Neuronal stem cell (in vitro differentiated cells): ENCODE measurements at regions not wholly inside any gene's neighbourhood (a gene's known extent, or its start where the extent isn't known, plus 50 kb on each side); places are given as distances from the start of the nearest gene placed in this dataset.

Experiments
- DNase-seq: peaks from one replicate; pipeline ENCODE4 v3.0.0-alpha.2; 2013; ENCODE audit warnings: low spot score
- H2AFZ ChIP-seq: one replicate; pipeline ENCODE4 v1.6.1; 2013; ENCODE audit warnings: mild to moderate bottlenecking, low read length, inconsistent platforms
- H2AK5ac ChIP-seq: 2 replicates; pipeline ENCODE4 v1.6.1; 2013; ENCODE audit warnings: low read depth, mild to moderate bottlenecking, inconsistent platforms, low read length, moderate library complexity, mixed read lengths
- H2BK120ac ChIP-seq: 2 replicates; pipeline ENCODE4 v1.6.1; 2013; ENCODE audit warnings: low read depth, mild to moderate bottlenecking, inconsistent platforms, low read length, moderate library complexity, mixed read lengths
- H2BK12ac ChIP-seq: one replicate; pipeline ENCODE4 v1.6.1; 2013; ENCODE audit warnings: low read length, inconsistent platforms
- H2BK15ac ChIP-seq: 2 replicates; pipeline ENCODE4 v1.6.1; 2013; ENCODE audit warnings: mild to moderate bottlenecking, low read length, inconsistent platforms, mixed read lengths
- H2BK5ac ChIP-seq: one replicate; pipeline ENCODE4 v1.6.1; 2013; ENCODE audit warnings: inconsistent platforms, mild to moderate bottlenecking, low read length, moderate library complexity
- H3K14ac ChIP-seq: one replicate; pipeline ENCODE4 v1.6.1; 2013; ENCODE audit warnings: low read length, inconsistent platforms
- H3K18ac ChIP-seq: 2 replicates; pipeline ENCODE4 v1.6.1; 2013; ENCODE audit warnings: low read length, inconsistent platforms
- H3K23ac ChIP-seq: 2 replicates; pipeline ENCODE4 v1.6.1; 2013; ENCODE audit warnings: low read depth, mild to moderate bottlenecking, mixed read lengths, low read length, inconsistent platforms; ENCODE audit not compliant: poor library complexity
- H3K27ac ChIP-seq: replicated peaks from 3 replicates; pipeline ENCODE4 v1.5.1; 2013; ENCODE audit warnings: low read length, inconsistent platforms
- H3K27me3 ChIP-seq, 3 experiments: 2 replicates each; pipeline ENCODE4 v1.6.1; 2013; ENCODE audit warnings: low read length in 3 of 3, mild to moderate bottlenecking in 2 of 3, inconsistent platforms in 1 of 3, low read depth in 1 of 3, mixed read lengths in 1 of 3, moderate library complexity in 1 of 3; ENCODE audit not compliant: control insufficient read depth in 3 of 3, insufficient read depth in 3 of 3
- H3K36me3 ChIP-seq, 2 donors: replicated peaks in 1 of 2; 2 replicates each; pipeline ENCODE4 v1.6.1; 2013; ENCODE audit warnings: low read length in 2 of 2; ENCODE audit not compliant: control insufficient read depth in 2 of 2, insufficient read depth in 2 of 2
- H3K4ac ChIP-seq: 2 replicates; pipeline ENCODE4 v1.6.1; 2013; ENCODE audit warnings: inconsistent platforms, mild to moderate bottlenecking, low read length, moderate library complexity
- H3K4me1 ChIP-seq, 2 donors: 1 replicate in 1 of 2; 2 replicates in 1 of 2; pipeline ENCODE4 v1.6.1; 2013; ENCODE audit warnings: low read length in 2 of 2, low read depth in 1 of 2; ENCODE audit not compliant: control insufficient read depth in 2 of 2, insufficient read depth in 1 of 2
- H3K4me2 ChIP-seq: one replicate; pipeline ENCODE4 v1.6.1; 2013; ENCODE audit warnings: mild to moderate bottlenecking, low read length, inconsistent platforms; ENCODE audit not compliant: insufficient read depth, poor library complexity, severe bottlenecking
- H3K4me3 ChIP-seq, 2 donors: 2 replicates each; pipeline ENCODE4 v1.5.1; 2013; ENCODE audit warnings: low read length in 2 of 2, mild to moderate bottlenecking in 2 of 2, inconsistent platforms in 1 of 2, moderate library complexity in 1 of 2
- H3K79me1 ChIP-seq: one replicate; pipeline ENCODE4 v1.6.1; 2013; ENCODE audit warnings: low read depth, mild to moderate bottlenecking, inconsistent platforms, low read length, moderate library complexity
- H3K9ac ChIP-seq: one replicate; pipeline ENCODE4 v1.6.1; 2013; ENCODE audit warnings: mild to moderate bottlenecking, low read depth, low read length, inconsistent platforms; ENCODE audit not compliant: poor library complexity
- H3K9me3 ChIP-seq, 2 donors: replicated peaks in 1 of 2; 2 replicates each; pipeline versions ENCODE3 to v1.6.1; 2013; ENCODE audit warnings: low read length in 2 of 2, mild to moderate bottlenecking in 2 of 2, inconsistent platforms in 1 of 2, low read depth in 1 of 2, mixed read lengths in 1 of 2, moderate library complexity in 1 of 2; ENCODE audit not compliant: control insufficient read depth in 2 of 2, insufficient read depth in 1 of 2
- H4K8ac ChIP-seq: one replicate; pipeline ENCODE4 v1.6.1; 2013; ENCODE audit warnings: low read depth, mild to moderate bottlenecking, inconsistent platforms, low read length, moderate library complexity
- H4K91ac ChIP-seq: one replicate; pipeline ENCODE4 v1.6.1; 2013; ENCODE audit warnings: low read length, low read depth, mild to moderate bottlenecking, inconsistent platforms; ENCODE audit not compliant: poor library complexity
- WGBS, 2 donors: extraction: QIAGEN DNeasy Blood & Tissue Kit; methylation state at CpG; one replicate each; pipeline ENCODE4 v1.1.7; 2013; ENCODE audit warnings: missing lambda C conversion rate in 2 of 2, mixed read lengths in 1 of 2; ENCODE audit not compliant: insufficient read length in 2 of 2, insufficient replicate concordance in 1 of 2; ENCODE audit errors: extremely low coverage in 2 of 2; 5-methylcytosine and 5-hydroxymethylcytosine counted together

DNA sequence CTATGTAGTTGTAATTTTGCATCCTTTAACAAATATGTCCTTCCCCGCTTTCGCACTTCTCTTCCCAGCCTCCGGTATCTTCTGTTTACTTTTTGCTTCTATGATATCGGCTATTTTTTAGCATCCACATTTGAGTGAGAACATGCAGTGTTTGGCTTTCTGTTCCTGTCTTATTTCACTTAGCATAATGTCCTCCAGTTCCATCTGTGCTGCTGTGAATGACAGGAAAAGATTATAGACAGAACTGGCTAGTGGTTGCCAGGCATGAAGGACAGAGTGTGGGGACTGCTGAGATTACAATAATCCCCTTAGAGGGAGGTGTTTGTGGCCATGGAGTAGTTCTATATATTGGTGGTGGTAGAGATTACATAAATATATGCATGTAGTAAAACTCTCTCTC lies 588.6 kb downstream of the NLGN4X start:
- Histone ChIP-seq H3K79me1 (no peaks in the 10 kb centered on the region), H3K23ac (no peak overlapping the region), H3K14ac (no peak overlapping the region), H2BK12ac (no peak overlapping the region), H2AK5ac (no peak overlapping the region), H3K27ac (no peak overlapping the region), H2BK120ac (no peak overlapping the region), H2AFZ (no peak overlapping the region), H3K4me1 (no peaks in the 10 kb centered on the region), H3K4me3 (no peak overlapping the region), H4K91ac (no peak overlapping the region), H3K18ac (no peak overlapping the region), H3K36me3 (no peaks in the 10 kb centered on the region), H3K9ac (no peak overlapping the region), H3K4ac (no peak overlapping the region), H3K9me3 (no peaks in the 10 kb centered on the region), H3K4me2 (no peak overlapping the region), H3K27me3 (no peaks in the 10 kb centered on the region), H2BK5ac (no peak overlapping the region), H2BK15ac (no peak overlapping the region), H4K8ac (no peak overlapping the region)
- DNase-seq = no peak
- WGBS, 2 donors = no CpG with 5 or more reads among the region's 4 CpGs

- Histone ChIP-seq H3K79me1 (no peaks in the 10 kb centered on the region), H3K23ac (no peak overlapping the region), H3K36me3 (no peaks in the 10 kb centered on the region), H3K27me3 (no peaks in the 10 kb centered on the region), H2AFZ (no peak overlapping the region), H4K8ac (no peak overlapping the region), H2AK5ac (no peak overlapping the region), H2BK15ac (no peak overlapping the region), H3K18ac (no peak overlapping the region), H3K9ac (no peak overlapping the region), H3K14ac (no peak overlapping the region), H2BK12ac (no peak overlapping the region), H3K4me2 (no peak overlapping the region), H2BK120ac (no peak overlapping the region), H3K4me3 (no peak overlapping the region), H3K4ac (no peak overlapping the region), H3K27ac (no peak overlapping the region), H4K91ac (no peak overlapping the region), H3K9me3 (no peaks in the 10 kb centered on the region), H2BK5ac (no peak overlapping the region), H3K4me1 (no peaks in the 10 kb centered on the region)
- WGBS, 2 donors = no CpG with 5 or more reads among the region's 7 CpGs
- DNase-seq = no peak
These were observed 590.1 kb downstream of the NLGN4X start for GRCh38 chrX:5638572-5638971.

DNA sequence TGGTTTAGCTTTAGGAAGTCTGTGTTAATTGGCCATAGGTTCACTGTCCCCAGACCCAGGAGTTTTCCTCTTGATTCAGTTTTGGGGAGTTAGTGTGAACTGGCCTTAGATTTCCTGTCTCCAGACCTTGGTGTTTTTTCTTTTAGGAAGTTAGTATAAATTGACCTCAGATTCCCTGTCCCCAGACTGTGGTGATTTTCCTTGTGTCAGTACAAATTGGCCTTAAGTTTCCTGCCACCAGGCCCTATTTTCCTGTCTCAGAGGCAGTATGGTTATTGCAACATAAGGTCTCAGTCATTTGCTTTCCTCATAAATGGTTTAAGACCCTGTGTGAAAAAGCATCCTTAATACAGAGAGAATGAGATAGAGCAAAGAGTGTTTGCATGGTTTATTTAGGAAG lies 595.8 kb downstream of the NLGN4X start:
- H3K27ac ChIP-seq = no peak overlapping the region

GRCh38 chrX:5632061-5632614 lies 596.5 kb downstream of the NLGN4X start:
- Histone ChIP-seq H2BK15ac (no peak overlapping the region), H4K91ac (no peak overlapping the region), H3K4me3 (no peak overlapping the region), H3K27ac (no peak overlapping the region), H2AFZ (no peak overlapping the region), H2AK5ac (no peak overlapping the region), H3K27me3 (no peaks in the 10 kb centered on the region), H3K9ac (no peak overlapping the region), H3K36me3 (no peaks in the 10 kb centered on the region), H3K4me1 (no peaks in the 10 kb centered on the region), H2BK5ac (no peak overlapping the region), H2BK12ac (no peak overlapping the region), H3K4me2 (no peak overlapping the region), H3K9me3 (no peaks in the 10 kb centered on the region), H2BK120ac (no peak overlapping the region), H4K8ac (no peak overlapping the region), H3K14ac (no peak overlapping the region), H3K23ac (no peak overlapping the region), H3K18ac (no peak overlapping the region), H3K4ac (no peak overlapping the region), H3K79me1 (no peaks in the 10 kb centered on the region)
- no CpG with 5 or more reads among the region's 9 CpGs for WGBS, 2 donors
- DNase-seq = peak; percentile 0

More for the DNA sequence above, 595.8 kb downstream of the NLGN4X start:
- no peak overlapping the region for H3K18ac ChIP-seq
- H3K27me3 ChIP-seq = no peaks in the 10 kb centered on the region
- no peak overlapping the region for H3K4me3 ChIP-seq
- H2AK5ac ChIP-seq = no peak overlapping the region
- no peak overlapping the region for H4K91ac ChIP-seq
- H3K23ac ChIP-seq = no peak overlapping the region
- no peak overlapping the region for H2AFZ ChIP-seq
- no peak overlapping the region for H2BK15ac ChIP-seq
- no peaks in the 10 kb centered on the region for H3K4me1 ChIP-seq
- H2BK12ac ChIP-seq = no peak overlapping the region
- H3K4me2 ChIP-seq = no peak overlapping the region
- no peaks in the 10 kb centered on the region for H3K79me1 ChIP-seq
- no peaks in the 10 kb centered on the region for H3K36me3 ChIP-seq
- DNase-seq = no peak
- no peak overlapping the region for H4K8ac ChIP-seq
- no peak overlapping the region for H3K14ac ChIP-seq
- no peak overlapping the region for H3K9ac ChIP-seq
- H3K9me3 ChIP-seq = no peaks in the 10 kb centered on the region
- H3K4ac ChIP-seq = no peak overlapping the region
- no peak overlapping the region for H2BK5ac ChIP-seq
- H2BK120ac ChIP-seq = no peak overlapping the region
